ENCODE measurements at regions not wholly inside any gene's neighbourhood (a gene's known extent, or its start where the extent isn't known, plus 50 kb on each side); places are given as distances from the start of the nearest gene placed in this dataset.

DNA sequence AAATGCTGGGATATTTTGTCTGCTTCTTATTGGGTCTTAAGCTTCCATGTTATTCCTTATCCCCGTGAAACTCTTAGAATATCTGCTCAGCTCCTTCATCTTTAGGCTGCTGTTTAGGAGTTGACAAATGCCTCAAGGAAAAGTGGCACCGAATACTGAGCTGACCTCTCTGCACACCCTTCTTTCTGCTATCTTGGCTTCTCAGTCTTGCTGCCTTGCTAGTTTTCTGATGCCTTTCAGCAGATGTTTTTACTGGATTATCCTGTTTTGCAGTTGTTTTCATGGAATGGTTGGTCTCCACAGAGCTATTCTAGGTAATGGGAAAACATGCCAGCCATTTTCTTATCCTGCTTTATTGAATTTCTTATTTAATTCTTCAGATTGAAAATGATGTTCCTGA lies 86.3 kb downstream of the GYPE start:
- TF ChIP-seq, protein P1, sequence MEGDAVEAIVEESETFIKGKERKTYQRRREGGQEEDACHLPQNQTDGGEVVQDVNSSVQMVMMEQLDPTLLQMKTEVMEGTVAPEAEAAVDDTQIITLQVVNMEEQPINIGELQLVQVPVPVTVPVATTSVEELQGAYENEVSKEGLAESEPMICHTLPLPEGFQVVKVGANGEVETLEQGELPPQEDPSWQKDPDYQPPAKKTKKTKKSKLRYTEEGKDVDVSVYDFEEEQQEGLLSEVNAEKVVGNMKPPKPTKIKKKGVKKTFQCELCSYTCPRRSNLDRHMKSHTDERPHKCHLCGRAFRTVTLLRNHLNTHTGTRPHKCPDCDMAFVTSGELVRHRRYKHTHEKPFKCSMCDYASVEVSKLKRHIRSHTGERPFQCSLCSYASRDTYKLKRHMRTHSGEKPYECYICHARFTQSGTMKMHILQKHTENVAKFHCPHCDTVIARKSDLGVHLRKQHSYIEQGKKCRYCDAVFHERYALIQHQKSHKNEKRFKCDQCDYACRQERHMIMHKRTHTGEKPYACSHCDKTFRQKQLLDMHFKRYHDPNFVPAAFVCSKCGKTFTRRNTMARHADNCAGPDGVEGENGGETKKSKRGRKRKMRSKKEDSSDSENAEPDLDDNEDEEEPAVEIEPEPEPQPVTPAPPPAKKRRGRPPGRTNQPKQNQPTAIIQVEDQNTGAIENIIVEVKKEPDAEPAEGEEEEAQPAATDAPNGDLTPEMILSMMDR (IDR thresholded peaks at IDR 0.05) = no peak
- no peak for TF ChIP-seq POLR2A (IDR thresholded peaks at IDR 0.05)

Measured in prostate gland (tissue), 2 donors.